DMS53 (cell line): ENCODE measurements at regions not wholly inside any gene's neighbourhood (a gene's known extent, or its start where the extent isn't known, plus 50 kb on each side); places are given as distances from the start of the nearest gene placed in this dataset.

ENCODE experiments used
- DNase-seq: peaks from one replicate; lab custom pipeline; 2025; lab: John Stamatoyannopoulos, UW

GRCh38 chr12:3991798-3992580, 118.8 kb upstream of the PARP11 start:
- no peak for DNase-seq

GRCh38 chr12:3990501-3991280, 117.5 kb upstream of the PARP11 start:
- no peak for DNase-seq

GRCh38 chr12:3989218-3989550, 116.0 kb upstream of the PARP11 start:
- no peak for DNase-seq

- DNase-seq, result no peak
Observed at GRCh38 chr12:3988519-3989217, 115.5 kb upstream of the PARP11 start.

GRCh38 chr12:3987571-3987970, 114.4 kb upstream of the PARP11 start:
- no peak for DNase-seq

GRCh38 chr12:3980504-3981272, 107.5 kb upstream of the PARP11 start:
- DNase-seq, result no peak

GRCh38 chr12:3977621-3978020, 104.4 kb upstream of the PARP11 start:
- no peak for DNase-seq

- DNase-seq, result no peak
Observed at GRCh38 chr12:3976351-3976938, 103.2 kb upstream of the PARP11 start.

- no peak for DNase-seq
Observed at GRCh38 chr12:3975652-3976051, 102.5 kb upstream of the PARP11 start.

GRCh38 chr12:3974883-3975282, 101.7 kb upstream of the PARP11 start:
- no peak for DNase-seq

GRCh38 chr12:3973973-3974644, 100.9 kb upstream of the PARP11 start:
- DNase-seq, result peak; percentile 70

GRCh38 chr12:3973269-3973884, 100.2 kb upstream of the PARP11 start:
- DNase-seq, result no peak

- no peak for DNase-seq
Observed at GRCh38 chr12:3972576-3972975, 99.4 kb upstream of the PARP11 start.

- no peak for DNase-seq
Observed at GRCh38 chr12:3968523-3968922, 95.3 kb upstream of the PARP11 start.

- DNase-seq, result no peak
Observed at GRCh38 chr12:3967556-3968160, 94.5 kb upstream of the PARP11 start.

- DNase-seq, result no peak
Observed at GRCh38 chr12:3966376-3966775, 93.2 kb upstream of the PARP11 start.

- DNase-seq, result no peak
Observed at GRCh38 chr12:3965046-3965445, 91.8 kb upstream of the PARP11 start.

- DNase-seq, result peak; percentile 76
Observed at GRCh38 chr12:3964439-3964838, 91.2 kb upstream of the PARP11 start.

GRCh38 chr12:3962631-3963483, 89.7 kb upstream of the PARP11 start:
- DNase-seq, result no peak
